GM19468 (cell line): ENCODE measurements at regions not wholly inside any gene's neighbourhood (a gene's known extent, or its start where the extent isn't known, plus 50 kb on each side); places are given as distances from the start of the nearest gene placed in this dataset.

Experiments used
- ATAC-seq: cut with Tn5 transposase; IDR thresholded peaks from one replicate; pipeline ENCODE4 v1.9.1; 2021; ENCODE audit warnings: mild to moderate bottlenecking, moderate library complexity, moderate number of reproducible peaks; ENCODE audit not compliant: unreplicated experiment; ENCODE audit errors: extremely low read depth

GRCh38 chr4:58723954-58724353, 1613.8 kb upstream of the IGFBP7 start:
- ATAC-seq: no peak

GRCh38 chr4:58711039-58711438, 1600.9 kb upstream of the IGFBP7 start:
- ATAC-seq: no peak

- no peak for ATAC-seq
Measured at GRCh38 chr4:58688568-58688967, 1578.4 kb upstream of the IGFBP7 start.

GRCh38 chr4:58679886-58680285, 1569.7 kb upstream of the IGFBP7 start:
- no peak for ATAC-seq

- ATAC-seq: no peak
Measured at GRCh38 chr4:58679051-58679450, 1568.9 kb upstream of the IGFBP7 start.

GRCh38 chr4:58669783-58670182, 1559.6 kb upstream of the IGFBP7 start:
- no peak for ATAC-seq

GRCh38 chr4:58665649-58666048, 1555.5 kb upstream of the IGFBP7 start:
- ATAC-seq: no peak

- no peak for ATAC-seq
Measured at GRCh38 chr4:58658701-58659100, 1548.5 kb upstream of the IGFBP7 start.

GRCh38 chr4:58653251-58653650, 1543.1 kb upstream of the IGFBP7 start:
- ATAC-seq: no peak

GRCh38 chr4:58649226-58649625, 1539.0 kb upstream of the IGFBP7 start:
- ATAC-seq: no peak

- no peak for ATAC-seq
Measured at GRCh38 chr4:58646126-58646525, 1535.9 kb upstream of the IGFBP7 start.

- ATAC-seq: no peak
Measured at GRCh38 chr4:58644549-58644948, 1534.4 kb upstream of the IGFBP7 start.

GRCh38 chr4:58636381-58636780, 1526.2 kb upstream of the IGFBP7 start:
- ATAC-seq: no peak

- ATAC-seq: no peak
Measured at GRCh38 chr4:58617226-58617625, 1507.0 kb upstream of the IGFBP7 start.

- ATAC-seq: no peak
Measured at GRCh38 chr4:58611012-58611411, 1500.8 kb upstream of the IGFBP7 start.

GRCh38 chr4:58606303-58606702, 1496.1 kb upstream of the IGFBP7 start:
- no peak for ATAC-seq

- ATAC-seq: no peak
Measured at GRCh38 chr4:58603951-58604350, 1493.8 kb upstream of the IGFBP7 start.

- no peak for ATAC-seq
Measured at GRCh38 chr4:58602731-58603359, 1492.7 kb upstream of the IGFBP7 start.

GRCh38 chr4:58602022-58602421, 1491.8 kb upstream of the IGFBP7 start:
- no peak for ATAC-seq

GRCh38 chr4:58600290-58600689, 1490.1 kb upstream of the IGFBP7 start:
- no peak for ATAC-seq

- ATAC-seq: no peak
Measured at GRCh38 chr4:58590722-58591121, 1480.5 kb upstream of the IGFBP7 start.

- ATAC-seq: no peak
Measured at GRCh38 chr4:58587856-58588255, 1477.7 kb upstream of the IGFBP7 start.

- ATAC-seq: no peak
Measured at GRCh38 chr4:58566260-58566659, 1456.1 kb upstream of the IGFBP7 start.
